WTC11 (cell line): ENCODE measurements at regions not wholly inside any gene's neighbourhood (a gene's known extent, or its start where the extent isn't known, plus 50 kb on each side); places are given as distances from the start of the nearest gene placed in this dataset.

Source experiments
- ATAC-seq: fragments of 200-7000 bp; cut with Tn5 transposase; 2 replicates; pipeline ENCODE4 v1.10.0; 2021; ENCODE audit warnings: mild to moderate bottlenecking, moderate library complexity
- CTCF ChIA-PET: fragments of 300-600 bp; sonication (Branson Sonifier 250); formaldehyde crosslinking; loops from one replicate; lab custom pipeline; 2021; ENCODE audit warnings: antibody characterized with exemption; lab: Charles Lee
- POLR2A ChIA-PET: fragments of 350-600 bp; sonication (Branson Sonifier 250); formaldehyde crosslinking; loops from one replicate; lab custom pipeline; 2021; ENCODE audit warnings: antibody characterized with exemption; lab: Charles Lee
- DNase-seq: peaks from one replicate; pipeline ENCODE4 v3.0.0; 2021; ENCODE audit warnings: low spot score
- H3K27ac Mint-ChIP-seq: 2 replicates; pipeline ENCODE4 v1.8.0; 2021; ENCODE audit warnings: mixed read lengths
- H3K27me3 Mint-ChIP-seq: 2 replicates; pipeline ENCODE4 v1.8.0; 2021; ENCODE audit warnings: low read depth, mild to moderate bottlenecking, moderate library complexity, mixed read lengths
- H3K36me3 Mint-ChIP-seq: 2 replicates; pipeline ENCODE4 v1.8.0; 2021; ENCODE audit warnings: mixed read lengths
- H3K4me1 Mint-ChIP-seq: 2 replicates; pipeline ENCODE4 v1.8.0; 2022; ENCODE audit warnings: mixed read lengths
- H3K4me3 Mint-ChIP-seq: 2 replicates; pipeline ENCODE4 v1.8.0; 2021; ENCODE audit warnings: mild to moderate bottlenecking, moderate library complexity, mixed read lengths
- H3K9me3 Mint-ChIP-seq: 2 replicates; pipeline ENCODE4 v1.8.0; 2021; ENCODE audit warnings: mixed read lengths
- CBFB ChIP-seq: sonication (generic); formaldehyde crosslinking; IDR thresholded peaks from 2 replicates; pipeline ENCODE4 v1.8.1; 2022; ENCODE audit warnings: mild to moderate bottlenecking, low read depth, missing genetic modification reagents
- CDX4 ChIP-seq: fragments of 250-450 bp; sonication (Bioruptor Pico); IDR thresholded peaks from 2 replicates; pipeline ENCODE4 v1.9.0; 2021; ENCODE audit warnings: moderate library complexity, mild to moderate bottlenecking, inconsistent platforms, borderline replicate concordance
- CREB1 ChIP-seq: sonication (generic); formaldehyde crosslinking; IDR thresholded peaks from 2 replicates; pipeline ENCODE4 v1.8.0; 2023; ENCODE audit warnings: mild to moderate bottlenecking, missing genetic modification reagents
- E2F1 ChIP-seq: sonication (generic); formaldehyde crosslinking; IDR thresholded peaks from 2 replicates; pipeline ENCODE4 v1.8.0; 2022; ENCODE audit warnings: mild to moderate bottlenecking, missing genetic modification reagents
- GTF2I ChIP-seq: fragments of 250-450 bp; sonication (Bioruptor Pico); conservative IDR thresholded peaks from 2 replicates; pipeline ENCODE4 v1.4.0; 2021; ENCODE audit warnings: mild to moderate bottlenecking
- MXD4 ChIP-seq: fragments of 250-450 bp; sonication (Bioruptor Pico); IDR thresholded peaks from 2 replicates; pipeline ENCODE4 v1.8.0; 2021; ENCODE audit warnings: mild to moderate bottlenecking, moderate library complexity, borderline replicate concordance
- OVOL2 ChIP-seq: fragments of 250-450 bp; sonication (Bioruptor Pico); IDR thresholded peaks from 2 replicates; pipeline ENCODE4 v1.9.0; 2021; ENCODE audit warnings: mild to moderate bottlenecking, borderline replicate concordance
- SMAD4 ChIP-seq: sonication (generic); formaldehyde crosslinking; IDR thresholded peaks from 2 replicates; pipeline ENCODE4 v1.8.0; 2022; ENCODE audit warnings: mild to moderate bottlenecking, missing genetic modification reagents
- SOX15 ChIP-seq: fragments of 250-450 bp; sonication (Bioruptor Pico); IDR thresholded peaks from 2 replicates; pipeline ENCODE4 v1.9.0; 2021; ENCODE audit warnings: mild to moderate bottlenecking
- TP53 ChIP-seq: sonication (generic); formaldehyde crosslinking; IDR thresholded peaks from 2 replicates; pipeline ENCODE4 v1.8.1; 2023; ENCODE audit warnings: mild to moderate bottlenecking, missing genetic modification reagents
- USF2 ChIP-seq: sonication (generic); formaldehyde crosslinking; IDR thresholded peaks from 2 replicates; pipeline ENCODE4 v1.8.1; 2023; ENCODE audit warnings: mild to moderate bottlenecking, missing genetic modification reagents, moderate library complexity
- ZNF416 ChIP-seq: fragments of 250-450 bp; sonication (Bioruptor Pico); IDR thresholded peaks from 2 replicates; pipeline ENCODE4 v1.9.0; 2021; ENCODE audit warnings: mild to moderate bottlenecking, inconsistent platforms
- ZNF512 ChIP-seq: sonication (generic); formaldehyde crosslinking; IDR thresholded peaks from 2 replicates; pipeline ENCODE4 v1.8.1; 2022; ENCODE audit warnings: missing genetic modification reagents, borderline replicate concordance
- ZSCAN18 ChIP-seq: fragments of 250-450 bp; sonication (Bioruptor Pico); IDR thresholded peaks from 2 replicates; pipeline ENCODE4 v2.1.2; 2022; ENCODE audit warnings: mild to moderate bottlenecking, moderate library complexity
- TF ChIP-seq, protein P1 (sequence below): fragments of 250-450 bp; sonication (Bioruptor Pico); IDR thresholded peaks from 2 replicates; pipeline ENCODE4 v1.9.0; 2021; ENCODE audit warnings: mild to moderate bottlenecking
- TF ChIP-seq, protein P2 (sequence below): sonication (generic); formaldehyde crosslinking; IDR thresholded peaks from 2 replicates; pipeline ENCODE4 v1.8.1; 2023; ENCODE audit warnings: mild to moderate bottlenecking, missing genetic modification reagents
- TF ChIP-seq, protein P3 (sequence below): sonication (generic); formaldehyde crosslinking; IDR thresholded peaks from 2 replicates; pipeline ENCODE4 v1.8.0; 2023; ENCODE audit warnings: mild to moderate bottlenecking, missing genetic modification reagents

DNA sequence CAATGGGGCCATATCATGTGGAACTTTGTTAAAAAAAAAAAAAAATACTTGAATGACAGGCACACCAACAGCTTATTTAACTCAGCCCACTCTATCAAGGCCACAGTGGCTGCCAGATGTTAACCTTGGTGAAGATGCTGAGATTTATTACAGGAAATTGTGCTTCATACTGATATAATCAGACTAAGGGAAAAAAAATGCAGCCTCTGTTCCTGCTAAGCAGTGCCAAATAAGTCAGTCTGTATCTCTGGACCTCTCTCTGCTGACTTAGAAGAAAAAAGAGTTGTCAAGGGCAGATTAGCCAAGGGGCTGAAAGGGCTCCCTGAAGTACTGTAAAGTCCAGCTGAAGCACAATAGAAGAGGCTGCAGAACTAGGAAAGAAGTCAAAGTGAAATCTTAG, 677.7 kb upstream of the HTR2C start:
- no peak for ATAC-seq
- H3K9me3 Mint-ChIP-seq = no peaks in the 10 kb centered on the region; the same call in 1 of the 2 replicates
- POLR2A ChIA-PET = no interaction called here

More for the DNA sequence above, 677.7 kb upstream of the HTR2C start:
- H3K4me3 Mint-ChIP-seq = no peak overlapping the region
- no peak overlapping the region for H3K27ac Mint-ChIP-seq
- TF ChIP-seq MXD4 (no peak), CREB1 (CRISPR knock-in tag) (no peak), GTF2I (CRISPR knock-in tag) (no peak), CBFB (CRISPR knock-in tag) (no peak), SOX15 (CRISPR knock-in tag) (no peak), ZNF416 (CRISPR knock-in tag) (no peak), E2F1 (CRISPR knock-in tag) (no peak), CDX4 (no peak), ZSCAN18 (CRISPR knock-in tag) (no peak), TP53 (no peak), USF2 (CRISPR knock-in tag) (no peak), SMAD4 (no peak), OVOL2 (CRISPR knock-in tag) (no peak), ZNF512 (no peak)
- TF ChIP-seq, protein P1, sequence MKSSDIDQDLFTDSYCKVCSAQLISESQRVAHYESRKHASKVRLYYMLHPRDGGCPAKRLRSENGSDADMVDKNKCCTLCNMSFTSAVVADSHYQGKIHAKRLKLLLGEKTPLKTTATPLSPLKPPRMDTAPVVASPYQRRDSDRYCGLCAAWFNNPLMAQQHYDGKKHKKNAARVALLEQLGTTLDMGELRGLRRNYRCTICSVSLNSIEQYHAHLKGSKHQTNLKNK (CRISPR knock-in tag) = no peak
- TF ChIP-seq, protein P2, sequence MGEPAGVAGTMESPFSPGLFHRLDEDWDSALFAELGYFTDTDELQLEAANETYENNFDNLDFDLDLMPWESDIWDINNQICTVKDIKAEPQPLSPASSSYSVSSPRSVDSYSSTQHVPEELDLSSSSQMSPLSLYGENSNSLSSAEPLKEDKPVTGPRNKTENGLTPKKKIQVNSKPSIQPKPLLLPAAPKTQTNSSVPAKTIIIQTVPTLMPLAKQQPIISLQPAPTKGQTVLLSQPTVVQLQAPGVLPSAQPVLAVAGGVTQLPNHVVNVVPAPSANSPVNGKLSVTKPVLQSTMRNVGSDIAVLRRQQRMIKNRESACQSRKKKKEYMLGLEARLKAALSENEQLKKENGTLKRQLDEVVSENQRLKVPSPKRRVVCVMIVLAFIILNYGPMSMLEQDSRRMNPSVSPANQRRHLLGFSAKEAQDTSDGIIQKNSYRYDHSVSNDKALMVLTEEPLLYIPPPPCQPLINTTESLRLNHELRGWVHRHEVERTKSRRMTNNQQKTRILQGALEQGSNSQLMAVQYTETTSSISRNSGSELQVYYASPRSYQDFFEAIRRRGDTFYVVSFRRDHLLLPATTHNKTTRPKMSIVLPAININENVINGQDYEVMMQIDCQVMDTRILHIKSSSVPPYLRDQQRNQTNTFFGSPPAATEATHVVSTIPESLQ (CRISPR knock-in tag) = no peak
- TF ChIP-seq, protein P3, sequence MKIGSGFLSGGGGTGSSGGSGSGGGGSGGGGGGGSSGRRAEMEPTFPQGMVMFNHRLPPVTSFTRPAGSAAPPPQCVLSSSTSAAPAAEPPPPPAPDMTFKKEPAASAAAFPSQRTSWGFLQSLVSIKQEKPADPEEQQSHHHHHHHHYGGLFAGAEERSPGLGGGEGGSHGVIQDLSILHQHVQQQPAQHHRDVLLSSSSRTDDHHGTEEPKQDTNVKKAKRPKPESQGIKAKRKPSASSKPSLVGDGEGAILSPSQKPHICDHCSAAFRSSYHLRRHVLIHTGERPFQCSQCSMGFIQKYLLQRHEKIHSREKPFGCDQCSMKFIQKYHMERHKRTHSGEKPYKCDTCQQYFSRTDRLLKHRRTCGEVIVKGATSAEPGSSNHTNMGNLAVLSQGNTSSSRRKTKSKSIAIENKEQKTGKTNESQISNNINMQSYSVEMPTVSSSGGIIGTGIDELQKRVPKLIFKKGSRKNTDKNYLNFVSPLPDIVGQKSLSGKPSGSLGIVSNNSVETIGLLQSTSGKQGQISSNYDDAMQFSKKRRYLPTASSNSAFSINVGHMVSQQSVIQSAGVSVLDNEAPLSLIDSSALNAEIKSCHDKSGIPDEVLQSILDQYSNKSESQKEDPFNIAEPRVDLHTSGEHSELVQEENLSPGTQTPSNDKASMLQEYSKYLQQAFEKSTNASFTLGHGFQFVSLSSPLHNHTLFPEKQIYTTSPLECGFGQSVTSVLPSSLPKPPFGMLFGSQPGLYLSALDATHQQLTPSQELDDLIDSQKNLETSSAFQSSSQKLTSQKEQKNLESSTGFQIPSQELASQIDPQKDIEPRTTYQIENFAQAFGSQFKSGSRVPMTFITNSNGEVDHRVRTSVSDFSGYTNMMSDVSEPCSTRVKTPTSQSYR = no peak
- peaks cover 17% of the 10 kb centered on the region for H3K4me1 Mint-ChIP-seq
- H3K27me3 Mint-ChIP-seq = no peaks in the 10 kb centered on the region
- CTCF ChIA-PET = no interaction called here
- DNase-seq = no peak
- peaks cover 5% of the 10 kb centered on the region; the same call in 1 of the 2 replicates for H3K36me3 Mint-ChIP-seq
